GM21825 (cell line): ENCODE measurements at regions not wholly inside any gene's neighbourhood (a gene's known extent, or its start where the extent isn't known, plus 50 kb on each side); places are given as distances from the start of the nearest gene placed in this dataset.
"Not testable (repeated sequence)": the region's sequence is repeated elsewhere in the genome, so short reads cannot be mapped to it uniquely, and the experiment has no call there.

Experiments used
- ATAC-seq: cut with Tn5 transposase; IDR thresholded peaks from one replicate; pipeline ENCODE4 v1.9.1; 2021; ENCODE audit warnings: mild to moderate bottlenecking, moderate library complexity; ENCODE audit not compliant: unreplicated experiment

GRCh38 chr7:96562458-96562857 is 147.2 kb downstream of the SEM1 start:
- no peak for ATAC-seq

- no peak for ATAC-seq
These were observed 147.8 kb downstream of the SEM1 start for GRCh38 chr7:96561892-96562291.

- no peak for ATAC-seq
These were observed 151.1 kb downstream of the SEM1 start for GRCh38 chr7:96558530-96558929.

- no peak for ATAC-seq
These were observed 151.6 kb downstream of the SEM1 start for GRCh38 chr7:96558093-96558492.

GRCh38 chr7:96557598-96557997 is 152.0 kb downstream of the SEM1 start:
- ATAC-seq = not testable (repeated sequence)

GRCh38 chr7:96548664-96549063 is 161.0 kb downstream of the SEM1 start:
- no peak for ATAC-seq

- ATAC-seq = no peak
These were observed 162.3 kb downstream of the SEM1 start for GRCh38 chr7:96547371-96547811.

- ATAC-seq = no peak
These were observed 163.2 kb downstream of the SEM1 start for GRCh38 chr7:96546426-96546825.

GRCh38 chr7:96539471-96539870 is 170.2 kb downstream of the SEM1 start:
- ATAC-seq = no peak

- no peak for ATAC-seq
These were observed 171.0 kb downstream of the SEM1 start for GRCh38 chr7:96538632-96539031.

- no peak for ATAC-seq
These were observed 175.4 kb downstream of the SEM1 start for GRCh38 chr7:96534221-96534620.

- no peak for ATAC-seq
These were observed 177.2 kb downstream of the SEM1 start for GRCh38 chr7:96532428-96532935.

- ATAC-seq = no peak
These were observed 178.3 kb downstream of the SEM1 start for GRCh38 chr7:96531331-96531730.

- no peak for ATAC-seq
These were observed 178.9 kb downstream of the SEM1 start for GRCh38 chr7:96530786-96531185.

- ATAC-seq = no peak
These were observed 182.4 kb downstream of the SEM1 start for GRCh38 chr7:96527133-96527827.

- ATAC-seq = no peak
These were observed 183.2 kb downstream of the SEM1 start for GRCh38 chr7:96526496-96526895.

GRCh38 chr7:96521068-96521894 is 188.4 kb downstream of the SEM1 start:
- ATAC-seq = no peak

- ATAC-seq = no peak
These were observed 186.5 kb upstream of the SLC25A13 start for GRCh38 chr7:96508371-96508770.

GRCh38 chr7:96503597-96503996 is 181.7 kb upstream of the SLC25A13 start:
- ATAC-seq = no peak

- ATAC-seq = no peak
These were observed 179.4 kb upstream of the SLC25A13 start for GRCh38 chr7:96501318-96501717.

GRCh38 chr7:96499532-96499931 is 177.6 kb upstream of the SLC25A13 start:
- ATAC-seq = no peak

GRCh38 chr7:96497567-96497966 is 175.7 kb upstream of the SLC25A13 start:
- no peak for ATAC-seq
